ENCODE measurements at regions not wholly inside any gene's neighbourhood (a gene's known extent, or its start where the extent isn't known, plus 50 kb on each side); places are given as distances from the start of the nearest gene placed in this dataset.

- peak; percentile 24 for DNase-seq
These were observed 103.7 kb upstream of the ZMIZ1 start for GRCh38 chr10:78964952-78965633.

GRCh38 chr10:78966182-78966787, 102.5 kb upstream of the ZMIZ1 start:
- no peak for DNase-seq

GRCh38 chr10:78966844-78967488, 101.8 kb upstream of the ZMIZ1 start:
- no peak for DNase-seq

- DNase-seq: no peak
These were observed 100.3 kb upstream of the ZMIZ1 start for GRCh38 chr10:78968300-78968942.

GRCh38 chr10:78968943-78969342, 99.8 kb upstream of the ZMIZ1 start:
- no peak for DNase-seq

- no peak for DNase-seq
These were observed 99.0 kb upstream of the ZMIZ1 start for GRCh38 chr10:78969719-78970118.

- DNase-seq: no peak
These were observed 98.5 kb upstream of the ZMIZ1 start for GRCh38 chr10:78970261-78970660.

GRCh38 chr10:78971094-78971682, 97.6 kb upstream of the ZMIZ1 start:
- no peak for DNase-seq

- peak; percentile 31 for DNase-seq
These were observed 96.4 kb upstream of the ZMIZ1 start for GRCh38 chr10:78972160-78972946.

GRCh38 chr10:78972947-78973900, 95.5 kb upstream of the ZMIZ1 start:
- peak; percentile 95 for DNase-seq

- peak; percentile 78 for DNase-seq
These were observed 94.7 kb upstream of the ZMIZ1 start for GRCh38 chr10:78973901-78974616.

GRCh38 chr10:78974617-78975317, 94.0 kb upstream of the ZMIZ1 start:
- DNase-seq: peak; percentile 95

- DNase-seq: no peak
These were observed 92.8 kb upstream of the ZMIZ1 start for GRCh38 chr10:78975926-78976325.

- no peak for DNase-seq
These were observed 91.7 kb upstream of the ZMIZ1 start for GRCh38 chr10:78976825-78977755.

GRCh38 chr10:78979938-78980337, 88.8 kb upstream of the ZMIZ1 start:
- no peak for DNase-seq

GRCh38 chr10:78980354-78980753, 88.4 kb upstream of the ZMIZ1 start:
- DNase-seq: no peak

GRCh38 chr10:78980815-78981214, 88.0 kb upstream of the ZMIZ1 start:
- DNase-seq: no peak

- no peak for DNase-seq
These were observed 87.4 kb upstream of the ZMIZ1 start for GRCh38 chr10:78981257-78981969.
